ENCODE measurements at regions not wholly inside any gene's neighbourhood (a gene's known extent, or its start where the extent isn't known, plus 50 kb on each side); places are given as distances from the start of the nearest gene placed in this dataset.

DNA sequence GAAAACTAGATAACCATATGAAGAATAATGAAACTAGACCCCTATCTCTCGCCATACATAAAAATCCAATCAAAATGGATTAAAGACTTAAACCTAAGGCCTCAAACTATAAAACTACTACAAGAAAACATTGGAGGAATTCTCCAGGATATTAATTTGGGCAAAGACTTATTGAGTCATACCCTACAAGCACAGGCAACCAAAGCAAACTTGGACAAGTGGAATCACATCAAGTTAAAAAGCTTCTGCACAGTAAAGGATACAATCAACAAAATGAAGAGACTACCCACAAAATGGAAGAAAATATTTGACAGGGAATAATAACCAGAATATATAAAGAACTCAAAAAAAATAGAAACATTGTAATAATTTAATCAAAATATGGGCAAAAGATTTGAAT is 505.4 kb downstream of the KCNT2 start:
- TF ChIP-seq POLR2AphosphoS5 (IDR thresholded peaks at IDR 0.05; ENCODE audit: low read depth) (no peak), REST (IDR thresholded peaks at IDR 0.05; ENCODE audit: insufficient replicate concordance, low read depth) (no peak), GABPA (IDR thresholded peaks at IDR 0.05; ENCODE audit: low read depth) (no peak)
- TF ChIP-seq, protein P1, sequence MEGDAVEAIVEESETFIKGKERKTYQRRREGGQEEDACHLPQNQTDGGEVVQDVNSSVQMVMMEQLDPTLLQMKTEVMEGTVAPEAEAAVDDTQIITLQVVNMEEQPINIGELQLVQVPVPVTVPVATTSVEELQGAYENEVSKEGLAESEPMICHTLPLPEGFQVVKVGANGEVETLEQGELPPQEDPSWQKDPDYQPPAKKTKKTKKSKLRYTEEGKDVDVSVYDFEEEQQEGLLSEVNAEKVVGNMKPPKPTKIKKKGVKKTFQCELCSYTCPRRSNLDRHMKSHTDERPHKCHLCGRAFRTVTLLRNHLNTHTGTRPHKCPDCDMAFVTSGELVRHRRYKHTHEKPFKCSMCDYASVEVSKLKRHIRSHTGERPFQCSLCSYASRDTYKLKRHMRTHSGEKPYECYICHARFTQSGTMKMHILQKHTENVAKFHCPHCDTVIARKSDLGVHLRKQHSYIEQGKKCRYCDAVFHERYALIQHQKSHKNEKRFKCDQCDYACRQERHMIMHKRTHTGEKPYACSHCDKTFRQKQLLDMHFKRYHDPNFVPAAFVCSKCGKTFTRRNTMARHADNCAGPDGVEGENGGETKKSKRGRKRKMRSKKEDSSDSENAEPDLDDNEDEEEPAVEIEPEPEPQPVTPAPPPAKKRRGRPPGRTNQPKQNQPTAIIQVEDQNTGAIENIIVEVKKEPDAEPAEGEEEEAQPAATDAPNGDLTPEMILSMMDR (IDR thresholded peaks at IDR 0.05; ENCODE audit: insufficient read depth, low read length) = no peak

Data from HL-60 (cell line).